ENCODE measurements at regions not wholly inside any gene's neighbourhood (a gene's known extent, or its start where the extent isn't known, plus 50 kb on each side); places are given as distances from the start of the nearest gene placed in this dataset.
A peak's percentile ranks its signal among the peaks of the same experiment; 100 is the strongest.
"Not testable (repeated sequence)": the region's sequence is repeated elsewhere in the genome, so short reads cannot be mapped to it uniquely, and the experiment has no call there.

GRCh38 chr3:185306286-185306685 lies 52.4 kb upstream of the EHHADH start:
- not testable (repeated sequence) for DNase-seq (ENCODE audit: low read depth in 3 of 3, low spot score in 1 of 3)

- no peak for DNase-seq (ENCODE audit: low read depth in 3 of 3, low spot score in 1 of 3)
These were observed 53.0 kb upstream of the EHHADH start for GRCh38 chr3:185306847-185307246.

- peak in 1 of 3 donors; percentile 9 for DNase-seq (ENCODE audit: low read depth in 3 of 3, low spot score in 1 of 3)
These were observed 54.4 kb upstream of the EHHADH start for GRCh38 chr3:185308126-185308754.

GRCh38 chr3:185309302-185309701 lies 53.6 kb upstream of the MAP3K13 start:
- no peak for DNase-seq (ENCODE audit: low read depth in 3 of 3, low spot score in 1 of 3)

GRCh38 chr3:185309795-185310194 lies 53.1 kb upstream of the MAP3K13 start:
- DNase-seq (ENCODE audit: low read depth in 3 of 3, low spot score in 1 of 3) = no peak

GRCh38 chr3:185311991-185312390 lies 50.9 kb upstream of the MAP3K13 start:
- DNase-seq (ENCODE audit: low read depth in 3 of 3, low spot score in 1 of 3) = no peak

Data from stimulated activated CD4-positive, alpha-beta T cell treated with anti-CD3 and anti-CD28 coated beads, TNF-alpha, amount 100 ng/mL, for 1 hour (primary cell).